Sigmoid colon (tissue), 6 donors: ENCODE measurements at regions not wholly inside any gene's neighbourhood (a gene's known extent, or its start where the extent isn't known, plus 50 kb on each side); places are given as distances from the start of the nearest gene placed in this dataset.

Source experiments
- DNase-seq: peaks from one replicate; pipeline ENCODE4 v3.0.0-alpha.2; 2019
- H3K27ac ChIP-seq, 4 donors: fragments of 200-600 bp; sonication (generic); one replicate each; pipeline ENCODE4 v1.5.1; 2016 to 2019; ENCODE audit warnings: mild to moderate bottlenecking in 1 of 4
- H3K27me3 ChIP-seq, 3 donors: fragments of 200-600 bp; sonication (generic); one replicate each; pipeline ENCODE4 v1.5.1; 2019; ENCODE audit warnings: mild to moderate bottlenecking in 1 of 3
- H3K36me3 ChIP-seq, 4 donors: fragments of 200-600 bp; sonication (generic); one replicate each; pipeline ENCODE4 v1.5.1; 2016 to 2019
- H3K4me1 ChIP-seq, 4 donors: fragments of 200-600 bp; sonication (generic); one replicate each; pipeline ENCODE4 v1.5.1; 2017 to 2019
- H3K4me3 ChIP-seq, 4 donors: fragments of 200-600 bp; sonication (generic); one replicate each; pipeline ENCODE4 v1.5.1; 2017 to 2019; ENCODE audit warnings: mild to moderate bottlenecking in 2 of 4, moderate library complexity in 1 of 4
- H3K9me3 ChIP-seq, 4 donors: fragments of 200-600 bp in 3 of 4; sonication (generic) in 3 of 4; one replicate each; pipeline versions ENCODE4 v1.5.1 to v1.6.1; 2013 to 2019
- CTCF ChIP-seq, 4 experiments: fragments of 450-650 bp in 3 of 4; fragments of 200-600 bp in 1 of 4; IDR thresholded peaks; one replicate each; pipeline ENCODE4 v1.5.1; 2016 to 2019; ENCODE audit warnings: antibody characterized with exemption in 4 of 4, mild to moderate bottlenecking in 3 of 4, moderate library complexity in 2 of 4
- EP300 ChIP-seq, 4 donors: sonication (generic); formaldehyde crosslinking; IDR thresholded peaks; one replicate each; pipeline ENCODE4 v1.6.1; 2017; ENCODE audit warnings: antibody characterized with exemption in 4 of 4
- POLR2A ChIP-seq, 2 donors: fragments of 450-650 bp; IDR thresholded peaks; one replicate each; pipeline ENCODE4 v1.6.1; 2016; ENCODE audit warnings: antibody characterized with exemption in 2 of 2, mild to moderate bottlenecking in 2 of 2, moderate library complexity in 2 of 2
- POLR2AphosphoS5 ChIP-seq, 4 donors: sonication (generic); formaldehyde crosslinking; IDR thresholded peaks; one replicate each; pipeline ENCODE4 v1.6.1; 2017; ENCODE audit warnings: antibody characterized with exemption in 4 of 4
- WGBS, 2 donors: extraction: QIAGEN DNeasy Blood & Tissue Kit; methylation state at CpG; one replicate each; pipeline ENCODE4 v1.1.7; 2013; 5-methylcytosine and 5-hydroxymethylcytosine counted together
- intact Hi-C: fragments of 100-400 bp; cut with DNase I; formaldehyde crosslinking; loops from one replicate; pipeline ENCODE4 v1.15.1; 2023
- donor health status: healthy with polysubstance abuse.
- donor health status: healthy.

- intact Hi-C loops, result no loop called here
- WGBS, 2 donors, result 92 to 95% methylated on average over 1 of the region's 1 CpG
- H3K4me3 ChIP-seq, result no peak overlapping the region
These were observed 242.5 kb downstream of the SEC23A start for GRCh38 chr14:38860530-38860929.

GRCh38 chr14:38856798-38857197 is 246.2 kb downstream of the SEC23A start:
- Histone ChIP-seq H3K4me1 (no peaks in the 10 kb centered on the region), H3K27me3 (no peaks in the 10 kb centered on the region), H3K27ac (no peak overlapping the region), H3K4me3 (no peak overlapping the region), H3K36me3 (no peaks in the 10 kb centered on the region), H3K9me3 (no peaks in the 10 kb centered on the region)
- no peak for DNase-seq
- intact Hi-C loops, result no loop called here
- TF ChIP-seq CTCF (IDR thresholded peaks at IDR 0.05), result no peak

More at GRCh38 chr14:38860530-38860929, 242.5 kb downstream of the SEC23A start:
- no peak for DNase-seq
- H3K27me3 ChIP-seq, result no peaks in the 10 kb centered on the region
- no peaks in the 10 kb centered on the region for H3K9me3 ChIP-seq
- no peaks in the 10 kb centered on the region for H3K36me3 ChIP-seq
- no peak overlapping the region for H3K27ac ChIP-seq
- TF ChIP-seq EP300 (IDR thresholded peaks at IDR 0.05) (no peak), CTCF (IDR thresholded peaks at IDR 0.05) (no peak), POLR2AphosphoS5 (IDR thresholded peaks at IDR 0.05) (no peak), POLR2A (IDR thresholded peaks at IDR 0.05) (no peak)
- no peaks in the 10 kb centered on the region for H3K4me1 ChIP-seq

GRCh38 chr14:38855513-38855912 is 247.5 kb downstream of the SEC23A start:
- H3K4me1 ChIP-seq, result no peaks in the 10 kb centered on the region
- intact Hi-C loops, result no loop called here
- no peak for TF ChIP-seq POLR2A (IDR thresholded peaks at IDR 0.05)
- no peak for TF ChIP-seq EP300 (IDR thresholded peaks at IDR 0.05)
- no peak for TF ChIP-seq CTCF (IDR thresholded peaks at IDR 0.05)
- TF ChIP-seq POLR2AphosphoS5 (IDR thresholded peaks at IDR 0.05), result no peak
- no peak overlapping the region for H3K27ac ChIP-seq
- no peaks in the 10 kb centered on the region for H3K9me3 ChIP-seq
- no peaks in the 10 kb centered on the region for H3K36me3 ChIP-seq
- no peaks in the 10 kb centered on the region for H3K27me3 ChIP-seq
- no peak for DNase-seq
- H3K4me3 ChIP-seq, result no peak overlapping the region
- WGBS, 2 donors, result 92 to 94% methylated on average over 2 of the region's 2 CpGs

GRCh38 chr14:38851111-38851510 is 251.9 kb downstream of the SEC23A start:
- Histone ChIP-seq H3K27me3 (no peaks in the 10 kb centered on the region), H3K4me3 (no peak overlapping the region), H3K27ac (no peak overlapping the region), H3K4me1 (no peaks in the 10 kb centered on the region), H3K36me3 (no peaks in the 10 kb centered on the region), H3K9me3 (no peaks in the 10 kb centered on the region)
- intact Hi-C loops, result no loop called here
- TF ChIP-seq POLR2A (IDR thresholded peaks at IDR 0.05) (no peak), EP300 (IDR thresholded peaks at IDR 0.05) (no peak), POLR2AphosphoS5 (IDR thresholded peaks at IDR 0.05) (no peak), CTCF (IDR thresholded peaks at IDR 0.05) (no peak)
- 88 to 89% methylated on average over 3 of the region's 3 CpGs for WGBS, 2 donors
- DNase-seq, result no peak

- TF ChIP-seq EP300 (IDR thresholded peaks at IDR 0.05) (no peak), CTCF (IDR thresholded peaks at IDR 0.05) (no peak), POLR2AphosphoS5 (IDR thresholded peaks at IDR 0.05) (no peak), POLR2A (IDR thresholded peaks at IDR 0.05) (no peak)
- Histone ChIP-seq H3K27ac (no peak overlapping the region), H3K4me3 (no peak overlapping the region), H3K9me3 (no peaks in the 10 kb centered on the region), H3K36me3 (no peaks in the 10 kb centered on the region), H3K4me1 (no peaks in the 10 kb centered on the region), H3K27me3 (no peaks in the 10 kb centered on the region)
- no peak for DNase-seq
- 94 to 96% methylated on average over 1 of the region's 1 CpG for WGBS, 2 donors
- intact Hi-C loops, result no loop called here
These were observed 252.4 kb downstream of the SEC23A start for GRCh38 chr14:38850664-38851063.
